ENCODE measurements at regions not wholly inside any gene's neighbourhood (a gene's known extent, or its start where the extent isn't known, plus 50 kb on each side); places are given as distances from the start of the nearest gene placed in this dataset.
"Not testable (repeated sequence)": the region's sequence is repeated elsewhere in the genome, so short reads cannot be mapped to it uniquely, and the experiment has no call there.

DNA sequence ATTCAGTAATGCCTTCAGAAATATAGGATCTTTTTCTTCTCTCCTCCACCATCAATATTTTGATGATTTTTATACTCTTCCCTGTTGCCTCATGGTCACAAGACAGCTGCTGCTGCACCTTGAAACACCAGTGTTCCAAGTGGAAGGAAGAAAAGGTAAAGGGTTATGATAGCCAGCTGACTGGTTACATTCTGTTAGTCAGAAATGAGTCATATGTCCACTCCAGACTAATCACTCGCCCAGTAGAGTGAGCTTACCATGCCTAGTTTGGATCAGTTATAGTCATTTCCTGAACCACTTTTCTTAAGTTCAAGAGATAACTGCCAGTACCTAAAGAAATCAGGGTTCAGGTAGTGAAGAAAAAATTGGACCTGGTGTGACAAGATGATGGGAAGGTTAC is 532.3 kb upstream of the SMIM31 start:
- no peak for DNase-seq

DNA sequence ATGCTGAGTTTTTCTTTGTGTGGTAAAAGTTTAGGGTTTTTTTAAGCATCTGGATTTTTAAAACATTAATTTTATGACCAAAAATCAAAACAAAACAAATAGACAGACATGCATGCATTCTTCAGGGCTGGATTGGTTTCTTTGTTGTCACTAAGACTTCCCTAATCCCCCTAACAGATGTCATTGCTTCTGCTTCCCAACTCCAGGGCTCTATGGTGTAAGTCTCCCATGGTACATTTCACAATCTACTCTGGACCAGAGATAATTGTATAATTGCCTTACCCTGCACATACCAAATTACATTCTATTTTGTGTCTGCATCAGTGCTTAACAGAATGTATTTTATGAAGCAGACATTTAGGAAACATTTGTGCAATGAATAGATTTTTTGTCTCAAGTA is 529.1 kb upstream of the SMIM31 start:
- no peak for DNase-seq

DNA sequence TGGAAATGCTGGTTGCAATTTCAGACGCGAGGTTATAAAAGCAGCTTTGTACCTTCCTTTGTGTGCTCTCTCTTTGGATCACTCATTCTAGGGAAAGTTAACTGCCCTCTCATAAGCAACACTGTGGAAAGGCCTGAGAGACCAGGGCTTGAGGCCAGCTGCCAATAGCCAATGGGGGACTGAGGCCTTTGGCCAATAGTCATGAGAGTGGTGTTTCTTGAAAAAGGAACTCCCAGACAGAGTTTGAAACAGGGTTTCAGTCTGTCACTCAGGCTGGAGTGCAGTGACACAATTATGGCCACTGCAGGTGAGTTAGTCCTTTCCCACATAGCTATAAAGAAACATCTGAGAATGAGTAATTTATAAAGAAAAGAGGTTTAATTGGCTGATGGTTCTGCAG is 524.7 kb upstream of the SMIM31 start:
- DNase-seq = no peak

DNA sequence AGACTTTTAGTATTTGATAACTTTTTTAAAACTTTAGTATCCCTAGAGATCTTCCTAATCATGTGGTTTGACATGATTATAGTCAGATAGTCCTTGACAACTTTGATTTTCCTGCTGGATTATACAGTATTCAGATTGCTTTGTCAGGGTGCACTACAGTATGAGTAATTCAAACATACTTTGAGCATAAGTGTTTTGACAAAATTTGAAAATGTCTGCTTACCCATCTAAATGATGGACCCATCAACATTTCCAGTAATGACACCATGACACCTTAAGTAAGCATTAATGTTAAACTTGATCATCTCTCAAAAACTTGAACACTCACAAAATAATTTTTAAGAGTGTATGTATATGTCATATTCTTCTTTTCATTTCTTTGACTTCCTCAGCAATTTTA is 514.5 kb upstream of the SMIM31 start:
- no peak for DNase-seq

DNA sequence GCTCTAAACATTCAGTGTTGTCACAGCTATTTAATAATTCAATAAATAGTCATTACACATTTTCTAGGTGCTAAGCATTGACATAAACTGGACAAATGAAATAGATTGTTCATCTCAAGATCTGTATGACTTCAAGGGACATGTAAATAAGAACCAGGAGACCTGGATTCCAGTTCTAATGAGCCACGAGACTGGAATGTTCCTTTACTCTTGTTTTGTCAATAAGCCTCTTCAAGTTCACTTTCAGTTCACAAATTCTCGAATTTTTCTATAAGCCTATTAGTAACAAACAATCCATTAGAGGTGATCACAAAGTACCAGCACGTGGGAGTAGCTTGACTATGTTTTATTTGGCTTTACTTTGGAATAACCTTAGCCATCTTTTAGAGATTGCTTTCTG is 514.0 kb upstream of the SMIM31 start:
- no peak for DNase-seq

DNA sequence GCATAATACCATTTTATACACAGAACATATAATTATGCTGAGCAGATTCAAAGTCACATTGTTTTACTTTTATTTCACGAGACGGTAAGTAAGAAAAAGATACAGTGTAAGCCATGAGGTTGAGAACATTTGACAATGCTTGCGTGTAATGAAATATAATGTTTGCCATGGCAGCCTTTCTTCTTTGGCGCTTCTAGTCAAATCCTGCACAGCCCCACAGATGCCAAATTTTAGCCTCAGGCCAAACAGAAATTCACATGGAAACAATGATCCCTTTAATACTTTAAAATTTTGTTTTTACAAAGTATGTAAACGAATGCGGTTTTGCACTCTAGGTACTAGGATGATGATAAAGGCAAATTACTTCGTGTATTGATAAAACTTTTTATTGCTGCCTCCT is 502.7 kb upstream of the SMIM31 start:
- DNase-seq = no peak

DNA sequence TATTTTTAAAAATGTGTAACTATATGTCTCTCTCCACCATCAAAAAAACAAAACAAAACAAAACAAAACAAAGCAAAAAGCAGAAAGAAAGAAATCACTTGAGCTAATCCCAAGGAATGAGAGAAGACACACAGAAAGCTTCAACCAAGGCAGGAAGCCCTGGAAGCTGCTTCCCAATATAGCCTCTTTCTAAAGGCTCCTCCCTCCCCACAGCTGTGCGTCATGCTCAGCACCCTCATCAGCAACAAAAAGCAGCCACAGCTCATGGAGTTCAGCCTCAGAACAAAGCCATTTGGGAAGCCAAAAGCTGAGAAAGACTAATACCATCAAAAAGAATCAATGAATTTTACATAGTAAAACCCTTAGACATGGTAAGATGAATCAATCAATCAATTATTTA is 501.6 kb upstream of the SMIM31 start:
- DNase-seq = no peak

DNA sequence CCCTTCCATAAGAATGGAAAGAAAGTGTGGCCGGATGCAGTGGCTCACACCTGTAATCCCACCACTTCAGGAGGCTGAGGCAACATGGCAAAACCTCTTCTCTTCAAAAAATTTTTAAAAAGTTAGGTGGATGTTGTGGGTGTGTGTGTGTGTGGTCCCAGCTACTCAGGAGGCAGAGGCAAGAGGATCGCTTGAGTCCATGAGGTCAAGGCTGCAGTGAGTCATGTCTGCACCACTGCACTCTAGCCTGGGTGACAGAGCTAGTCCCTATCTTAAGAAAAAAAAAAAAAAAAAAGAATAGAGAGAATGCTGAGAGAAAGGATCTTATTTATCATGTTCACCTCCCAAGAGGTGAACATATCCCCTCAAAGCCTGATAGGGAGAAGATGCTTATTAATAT is 492.1 kb upstream of the SMIM31 start:
- no peak for DNase-seq

DNA sequence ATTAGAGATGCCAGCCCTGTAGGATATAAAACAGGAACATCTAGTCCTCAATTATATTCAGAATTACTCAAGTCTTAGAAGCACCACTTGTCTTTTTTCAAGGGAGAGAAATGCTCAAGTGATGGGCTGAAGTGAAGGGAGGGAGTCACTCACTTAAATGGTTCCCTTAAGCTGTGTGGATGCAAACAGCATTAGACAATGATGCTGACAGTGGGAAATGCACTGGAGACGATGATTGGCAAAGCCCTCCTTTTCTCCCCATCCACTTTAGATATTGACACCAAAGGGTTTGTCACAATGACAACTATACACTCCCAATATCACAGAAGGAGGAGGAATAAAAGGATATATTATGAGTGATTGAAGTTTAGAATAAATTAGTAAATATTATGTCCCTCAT is 491.4 kb upstream of the SMIM31 start:
- DNase-seq = not testable (repeated sequence)

DNA sequence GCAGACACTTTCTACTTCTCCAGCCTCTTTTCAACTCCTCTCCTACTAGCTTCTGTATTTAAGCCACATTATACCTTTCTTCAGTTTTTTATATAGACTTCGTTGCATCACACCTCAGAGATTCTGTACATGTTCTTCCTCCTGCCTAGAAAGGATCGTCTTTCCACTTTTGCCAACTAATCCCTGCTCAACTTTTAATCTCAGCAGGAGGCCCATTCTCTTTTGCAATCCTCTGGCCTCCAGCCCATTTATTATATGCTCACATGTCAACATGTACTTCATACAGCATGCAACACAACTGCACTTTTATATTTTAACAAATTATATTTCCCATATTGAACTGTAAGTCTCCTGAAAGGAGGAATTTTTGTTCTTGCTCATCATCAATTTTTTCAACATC is 476.5 kb upstream of the SMIM31 start:
- DNase-seq = not testable (repeated sequence)

DNA sequence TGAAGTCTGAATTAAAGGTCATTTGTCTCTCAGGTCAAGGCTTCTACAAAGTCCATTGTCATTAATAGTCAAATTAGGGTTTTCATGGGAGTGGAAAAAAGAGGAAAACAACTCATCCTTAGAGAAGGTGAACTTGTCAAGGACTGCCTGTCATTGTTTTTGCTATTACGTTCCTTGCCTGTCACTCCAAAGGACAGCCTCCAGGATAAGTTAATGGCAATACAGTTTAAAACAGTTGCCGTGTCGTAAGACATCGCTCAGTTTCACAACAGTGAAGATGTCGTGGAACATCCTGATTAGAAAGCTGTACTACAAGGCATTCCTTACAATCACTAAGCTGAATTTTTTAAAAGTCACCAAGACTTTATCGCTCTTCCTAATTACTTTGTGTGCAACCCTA is 466.8 kb upstream of the SMIM31 start:
- DNase-seq = no peak

DNA sequence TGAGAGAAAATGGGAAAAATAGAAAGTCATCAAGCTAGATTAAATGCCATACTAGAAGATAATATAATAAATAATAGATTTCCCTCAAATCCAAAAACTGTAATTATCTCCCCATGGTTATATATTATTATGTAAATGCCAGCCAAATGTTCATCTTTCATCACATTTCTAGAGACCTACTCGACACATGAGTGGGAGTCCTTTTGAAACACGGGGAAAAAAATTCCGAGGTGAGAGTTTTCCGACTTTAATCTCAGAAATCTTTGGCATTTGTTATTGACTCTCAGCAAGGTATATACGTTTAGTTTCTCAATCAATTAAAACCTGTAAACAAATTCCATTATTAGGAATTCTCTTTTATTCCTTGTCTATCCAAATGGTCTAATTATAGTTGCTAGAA is 465.4 kb upstream of the SMIM31 start:
- no peak for DNase-seq

DNA sequence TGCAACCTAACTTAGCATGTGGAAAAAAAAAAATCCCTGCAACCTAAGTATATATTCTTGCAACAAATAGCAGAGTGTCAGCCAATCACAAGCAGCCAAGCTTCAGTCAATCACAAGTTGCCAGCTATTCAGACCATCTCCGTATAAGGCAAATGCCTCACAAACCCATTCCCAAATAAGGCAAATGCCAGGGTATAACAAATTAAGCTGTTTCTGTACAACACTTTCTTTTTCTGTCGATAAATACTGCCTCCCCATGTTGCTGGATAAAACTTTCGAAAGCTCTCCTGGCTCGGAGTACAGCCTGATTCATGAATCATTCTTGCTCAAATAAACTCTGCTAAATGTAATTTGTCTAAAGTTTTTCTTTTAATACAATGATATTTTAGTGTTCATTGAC is 460.7 kb upstream of the SMIM31 start:
- no peak for DNase-seq

DNA sequence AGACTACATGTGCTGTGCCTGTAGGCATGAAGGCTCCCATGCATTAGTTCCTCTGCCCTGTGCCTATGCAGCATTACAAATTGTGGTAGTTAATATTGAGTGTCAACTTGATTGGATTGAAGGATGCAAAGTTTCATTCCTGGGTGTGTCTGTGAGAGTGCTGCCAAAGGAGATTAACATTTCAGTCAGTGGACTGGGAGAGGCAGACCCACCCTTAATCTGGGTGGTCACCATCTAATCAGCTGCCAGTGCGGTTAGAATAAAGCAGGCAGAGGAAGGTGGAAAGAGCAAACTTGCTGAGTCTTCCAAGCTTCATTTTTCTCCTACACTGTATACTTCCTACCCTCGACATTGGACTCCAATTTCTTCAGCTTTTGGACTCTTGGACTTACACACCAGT is 460.2 kb upstream of the SMIM31 start:
- DNase-seq = no peak

DNA sequence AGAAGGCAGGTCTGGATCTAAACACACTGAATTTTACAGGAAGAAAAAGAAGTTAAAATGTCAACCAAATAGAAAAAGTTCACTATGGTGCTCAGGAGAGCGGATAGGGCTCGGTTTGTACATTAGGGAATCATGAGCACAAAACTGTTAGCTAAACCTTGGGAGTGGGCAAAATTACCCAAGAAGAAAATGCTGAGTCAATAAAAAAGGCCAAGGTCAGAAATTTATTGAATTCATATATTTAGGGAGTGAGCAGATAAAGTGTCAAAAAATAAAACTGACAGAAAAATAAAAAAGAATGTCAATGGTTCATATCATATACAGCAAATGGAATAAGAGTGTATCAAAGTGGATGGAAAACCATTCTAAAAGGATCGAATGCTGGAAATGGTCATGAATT is 452.5 kb upstream of the SMIM31 start:
- DNase-seq = no peak

DNA sequence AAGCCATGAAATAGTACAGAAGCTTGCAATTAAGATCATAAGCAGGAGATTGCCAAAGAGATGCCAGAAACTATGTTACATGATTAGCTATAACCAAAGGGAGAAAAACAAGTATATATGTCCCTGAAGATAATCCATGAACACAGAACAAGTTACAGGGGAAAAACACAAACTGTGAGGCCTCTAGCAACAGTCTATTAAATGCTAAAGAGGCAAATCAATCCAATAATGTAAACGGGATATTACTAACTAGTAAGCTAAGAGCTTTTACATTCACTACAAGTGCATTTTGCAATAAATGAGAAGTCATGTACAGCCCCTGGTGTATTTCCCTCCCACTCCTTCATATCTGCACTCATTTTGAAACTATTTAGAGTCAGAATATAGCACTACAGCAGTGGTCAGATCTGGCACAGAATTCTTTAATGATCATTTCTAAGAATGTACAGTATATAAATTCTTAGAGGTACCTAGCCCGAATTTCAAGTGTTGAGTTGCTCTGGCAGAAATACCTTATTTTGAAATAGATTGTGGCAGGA is 449.8 kb upstream of the SMIM31 start:
- DNase-seq = no peak

DNA sequence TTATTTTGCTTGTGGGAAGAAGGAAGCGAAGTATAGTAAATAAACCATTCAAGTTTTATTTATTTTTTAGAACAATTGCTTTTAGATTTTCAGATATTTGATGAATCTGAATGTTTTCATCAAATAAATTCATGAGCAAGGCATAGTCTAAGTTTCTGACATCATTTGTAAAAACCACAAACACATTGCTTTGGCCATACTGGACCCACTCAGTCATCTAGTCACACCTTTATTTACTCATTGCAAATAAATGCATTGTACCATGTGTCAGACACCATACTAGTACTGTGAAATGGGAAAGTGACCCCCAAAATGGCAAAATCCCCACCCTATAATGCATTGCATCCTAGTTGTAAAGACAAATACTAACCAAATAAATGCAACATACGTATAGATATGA is 449.1 kb upstream of the SMIM31 start:
- no peak for DNase-seq

DNA sequence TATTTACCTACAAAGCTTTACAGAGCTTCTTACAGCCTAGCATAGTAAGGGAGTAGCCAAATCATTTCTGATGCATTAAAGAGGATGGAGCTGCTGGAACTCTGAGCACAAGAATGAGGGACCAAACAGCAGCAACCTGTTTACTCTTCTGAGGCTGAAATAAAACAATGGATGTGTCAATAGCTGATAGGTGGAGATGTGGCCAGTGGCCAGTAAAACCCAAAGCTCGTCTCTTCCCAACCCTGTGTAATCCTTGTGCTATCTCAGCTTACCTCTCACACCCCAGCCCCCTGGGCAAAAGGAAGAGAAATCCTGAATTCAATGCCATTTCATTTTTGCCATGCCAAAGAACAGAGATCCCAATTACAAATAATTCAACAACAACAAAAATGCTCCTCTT is 446.7 kb upstream of the SMIM31 start:
- no peak for DNase-seq

DNA sequence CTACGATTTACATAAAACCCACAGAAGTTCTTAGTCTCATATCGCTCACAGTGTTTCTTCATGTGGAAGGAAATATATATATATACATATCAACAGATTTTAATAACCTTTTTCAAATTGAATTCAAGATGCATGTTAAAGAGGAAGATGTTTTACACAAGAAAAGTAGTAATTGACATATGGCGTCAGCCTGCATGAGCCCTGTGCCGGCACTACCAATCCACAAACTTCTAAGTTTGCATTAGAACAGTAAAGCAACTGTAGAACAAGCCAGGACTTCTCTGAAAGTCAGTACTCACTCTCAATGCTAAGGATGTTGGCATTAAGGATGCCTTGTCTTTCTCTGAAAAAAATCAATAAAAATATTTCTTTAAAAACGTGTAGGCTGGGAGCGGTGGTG is 441.3 kb upstream of the SMIM31 start:
- no peak for DNase-seq

DNA sequence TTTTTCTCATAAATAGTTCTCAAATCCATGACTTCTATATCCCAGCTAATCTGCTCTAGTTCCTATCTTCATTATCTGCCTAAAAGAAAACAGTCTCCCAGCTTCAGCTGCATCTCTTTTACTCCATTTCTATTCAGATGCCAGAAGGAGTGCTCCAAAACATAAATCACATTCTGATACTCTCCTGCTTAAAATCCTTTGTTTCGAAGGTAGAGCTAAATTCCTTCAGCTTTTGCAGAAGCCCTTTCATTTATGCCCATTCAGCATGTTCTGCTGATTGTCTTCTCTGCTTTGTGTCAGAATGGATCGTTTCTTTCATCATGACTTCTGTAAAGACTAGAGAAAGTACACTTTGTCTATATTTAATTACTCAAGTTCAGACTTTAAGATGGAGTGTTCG is 440.1 kb upstream of the SMIM31 start:
- DNase-seq = no peak

DNA sequence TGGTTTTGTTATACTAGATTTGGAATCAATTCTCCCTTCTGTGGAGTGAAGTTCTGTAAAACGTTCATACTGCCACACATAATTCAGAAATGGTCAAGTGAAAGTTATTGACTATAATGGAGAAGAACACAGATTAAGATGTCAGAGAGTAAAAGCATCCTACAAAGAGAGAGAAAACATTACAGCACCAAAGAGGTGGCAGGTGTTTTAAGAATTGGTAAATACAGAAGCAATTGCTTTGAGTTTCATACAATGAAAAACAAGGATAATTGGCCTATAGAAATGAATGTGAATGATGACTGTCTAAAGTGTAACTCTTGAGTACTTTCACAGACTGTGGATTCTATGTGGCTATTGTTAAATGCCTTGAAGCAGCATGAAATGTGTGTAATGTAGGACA is 435.6 kb upstream of the SMIM31 start:
- no peak for DNase-seq

DNA sequence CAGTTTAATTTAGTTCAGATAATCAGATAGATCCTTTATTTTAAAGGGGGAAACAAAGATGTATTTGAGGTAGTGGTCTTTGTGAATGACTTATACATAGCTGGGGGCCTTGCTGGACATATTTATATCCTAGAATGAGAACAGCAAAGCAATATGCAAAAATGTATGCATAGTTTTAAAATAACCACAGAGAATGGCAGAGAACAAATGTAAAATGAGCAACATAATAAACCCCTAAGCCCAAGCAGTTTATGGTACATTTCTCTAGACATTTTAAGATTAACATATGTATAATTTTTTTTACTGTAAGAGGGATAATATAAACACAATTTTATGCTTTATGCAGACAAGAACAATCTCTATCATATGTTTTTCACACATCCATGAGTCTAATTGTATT is 434.2 kb upstream of the SMIM31 start:
- no peak for DNase-seq

DNA sequence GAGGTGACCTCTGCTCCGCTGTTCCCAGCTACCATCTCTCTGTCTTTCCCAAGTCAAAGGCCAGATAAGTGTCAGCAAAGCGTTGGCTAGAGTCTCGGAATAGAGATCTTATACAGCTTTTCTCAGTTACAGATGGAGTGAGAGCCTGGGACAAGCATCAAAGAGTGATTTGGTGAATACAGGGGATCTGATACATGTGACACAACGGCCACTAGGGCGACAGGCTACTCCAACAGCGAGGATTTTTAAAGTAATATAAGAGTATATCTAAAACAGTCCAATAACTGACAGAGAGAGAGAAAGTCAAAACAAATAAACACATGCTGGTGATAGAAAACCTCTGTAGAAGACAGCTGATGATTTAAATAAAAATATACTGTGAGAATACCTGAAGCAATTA is 433.1 kb upstream of the SMIM31 start:
- no peak for DNase-seq

DNA sequence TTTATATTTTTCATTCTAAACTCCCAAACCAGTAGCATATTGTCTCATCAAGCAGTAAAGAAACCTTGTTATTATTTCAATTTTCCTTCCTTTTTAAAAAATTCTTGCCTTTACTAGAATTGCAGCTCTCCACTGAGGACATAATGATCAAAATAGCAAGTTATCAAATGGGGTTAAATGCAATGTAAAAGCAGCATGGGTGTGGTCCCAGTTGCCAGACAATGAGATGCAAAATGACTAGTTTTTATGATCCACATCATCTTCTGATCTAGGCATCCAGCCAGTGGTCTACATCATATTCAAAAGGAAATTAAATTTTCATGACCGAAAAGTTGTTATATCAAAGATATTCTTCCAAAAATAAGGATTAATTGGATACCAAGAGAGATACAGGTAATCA is 427.9 kb upstream of the SMIM31 start:
- DNase-seq = no peak

DNA sequence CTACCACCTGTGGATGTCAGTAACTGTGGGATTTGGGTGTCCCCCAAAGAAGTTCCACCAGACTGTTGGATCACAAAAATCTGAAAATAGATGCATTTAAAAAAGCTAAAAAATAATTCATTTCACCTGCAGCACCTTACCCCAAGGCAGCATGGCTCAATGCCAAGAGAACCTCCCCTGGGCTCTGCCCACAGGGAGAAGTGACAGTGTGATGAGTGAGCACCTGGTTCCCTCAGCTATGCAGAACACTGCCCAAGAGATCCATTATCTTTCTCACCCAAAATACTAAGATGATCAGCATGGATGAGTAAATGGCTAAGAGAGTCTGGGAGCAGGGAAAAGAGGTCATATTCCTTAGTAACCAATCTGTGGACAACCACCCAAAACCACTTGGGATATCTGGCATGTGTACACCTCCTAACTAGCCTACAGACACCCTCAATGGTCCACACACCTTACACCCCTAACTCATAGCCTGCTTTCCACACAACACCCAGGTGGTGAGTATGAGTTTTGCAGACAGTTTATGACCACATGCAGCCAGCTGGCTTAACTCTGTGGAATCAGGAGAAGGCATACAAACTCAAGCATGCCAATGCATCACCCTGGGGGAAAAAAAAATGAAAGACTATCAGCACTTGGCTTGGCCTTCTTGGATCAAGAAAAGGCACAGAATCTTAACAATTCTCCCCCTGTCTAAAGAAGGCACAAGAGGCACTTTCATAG is 416.5 kb upstream of the SMIM31 start:
- no peak for DNase-seq
